Hindlimb muscle (tissue), 1 donor: ENCODE measurements at regions not wholly inside any gene's neighbourhood (a gene's known extent, or its start where the extent isn't known, plus 50 kb on each side); places are given as distances from the start of the nearest gene placed in this dataset.

Experiments
- DNase-seq: peaks from one replicate; pipeline ENCODE4 v3.0.0-alpha.2; 2013

DNA sequence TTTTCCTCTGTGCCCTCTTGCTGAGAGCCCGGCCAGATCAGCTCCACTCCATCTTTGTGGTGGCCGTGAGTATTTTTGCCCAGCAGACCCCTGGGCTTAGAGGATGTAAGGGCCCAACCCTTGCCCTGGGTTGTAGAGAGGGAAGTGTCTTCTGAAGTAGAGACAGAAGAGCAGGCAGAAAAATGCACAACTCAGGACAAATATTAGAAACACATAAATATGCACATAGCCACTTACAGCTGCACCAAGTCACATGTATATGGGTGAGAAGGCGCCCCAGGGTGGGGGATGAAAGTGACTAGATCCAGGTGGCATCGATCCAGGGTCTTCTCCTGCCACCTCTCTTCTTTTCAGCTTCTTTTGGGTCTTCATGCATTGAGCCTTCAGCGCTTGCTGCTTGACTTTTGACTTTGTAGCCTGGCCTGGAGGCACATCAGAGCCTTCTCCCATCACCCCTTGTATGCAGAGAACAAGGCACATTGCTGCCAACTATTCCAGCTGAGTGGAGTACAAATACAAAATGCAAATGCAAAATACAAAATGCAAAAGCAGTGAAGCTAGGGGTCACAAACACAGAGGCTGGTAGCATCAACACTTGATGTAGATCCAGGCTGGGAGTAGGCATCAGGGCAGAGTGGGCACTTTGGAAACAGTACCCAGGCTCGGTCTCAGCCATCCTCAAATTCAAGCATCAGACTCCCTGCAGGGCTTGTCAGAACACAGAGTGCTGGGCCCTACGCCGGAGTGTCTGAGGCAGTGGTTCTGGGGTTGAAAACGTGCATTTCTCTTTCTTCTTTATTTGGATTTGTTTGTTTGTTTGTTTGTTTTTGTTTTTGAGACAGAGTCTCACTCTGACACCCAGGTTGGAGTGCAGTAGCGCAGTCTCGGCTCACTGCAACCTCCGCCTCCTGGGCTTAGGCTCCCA is 133.0 kb downstream of the ASB7 start:
- no peak for DNase-seq

DNA sequence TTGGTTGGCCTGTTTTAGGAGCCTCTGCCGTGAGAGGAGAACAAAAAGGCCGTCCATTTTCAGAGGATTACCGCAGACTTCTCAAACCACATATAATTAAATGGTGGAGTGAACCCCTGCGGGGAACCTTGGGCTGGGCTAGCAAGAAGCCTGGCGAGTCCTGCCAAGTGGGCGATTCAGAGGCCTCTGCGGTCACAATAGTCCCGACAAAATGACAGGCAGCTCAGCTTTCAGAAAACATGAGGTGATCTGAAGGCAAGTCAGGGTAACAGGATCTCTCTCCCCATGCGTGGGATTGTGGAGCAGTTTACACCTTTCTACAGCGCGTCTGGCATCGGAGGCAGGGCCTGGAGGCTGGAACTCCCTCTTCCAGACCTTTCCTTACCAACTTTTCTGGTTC is 134.8 kb downstream of the ASB7 start:
- DNase-seq, result no peak

DNA sequence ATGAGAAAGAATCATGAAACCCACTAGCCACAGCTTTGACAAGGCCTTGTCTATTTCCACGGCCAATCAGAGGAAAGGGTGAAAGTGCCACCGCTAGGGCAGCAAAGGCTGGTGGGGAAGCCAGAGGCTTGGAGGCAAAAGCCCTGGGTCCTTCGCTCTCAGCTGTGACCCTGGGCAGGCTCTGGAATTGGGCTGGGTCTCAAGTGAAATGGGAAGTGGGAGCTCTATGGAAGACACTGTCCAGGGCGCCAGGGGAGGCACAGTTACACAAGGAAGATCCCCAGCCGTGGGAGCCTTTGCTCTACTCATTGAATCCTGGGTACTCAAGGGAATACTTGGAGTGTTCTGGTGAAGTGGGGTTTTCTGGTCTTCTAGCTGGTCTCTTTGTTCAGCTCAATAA is 136.2 kb downstream of the ASB7 start:
- DNase-seq, result no peak

DNA sequence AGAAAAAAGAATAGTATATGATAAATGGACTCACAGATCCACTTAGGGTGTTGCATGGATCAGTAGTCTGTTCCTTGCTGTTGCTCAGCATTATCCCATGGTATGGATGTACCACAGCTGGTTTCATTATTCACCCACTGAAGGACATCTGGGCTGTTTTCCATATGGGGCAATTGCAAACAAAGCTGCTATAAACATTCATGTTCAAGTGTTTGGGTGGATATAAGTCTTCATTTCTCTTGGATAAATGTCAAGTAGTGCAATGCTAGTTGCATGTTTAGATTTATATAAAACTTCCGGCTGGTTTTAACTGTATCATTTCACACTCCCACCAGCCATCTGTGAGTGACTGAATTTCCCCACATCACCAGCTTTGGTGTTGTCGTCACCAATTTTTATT is 137.7 kb downstream of the ASB7 start:
- DNase-seq, result no peak

DNA sequence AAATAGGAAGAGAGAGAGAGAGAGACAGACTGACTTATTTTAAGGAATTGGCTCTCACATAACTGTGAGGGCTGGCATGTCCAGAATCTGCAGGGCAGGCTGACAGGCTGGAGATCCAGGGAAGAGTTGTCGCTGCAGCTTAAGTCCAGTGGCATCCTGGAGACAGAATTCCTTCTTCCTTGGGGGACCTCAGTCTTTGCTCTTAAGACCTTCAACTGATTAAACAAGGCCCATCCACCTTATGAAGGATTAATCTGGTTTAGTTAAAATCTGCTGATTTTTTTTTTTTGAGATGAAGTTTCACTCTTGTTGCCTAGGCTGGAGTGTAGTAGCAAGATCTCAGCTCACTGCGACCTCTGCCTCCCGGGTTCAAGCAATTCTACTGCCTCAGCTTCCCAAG is 128.0 kb upstream of the ALDH1A3 start:
- DNase-seq, result no peak

DNA sequence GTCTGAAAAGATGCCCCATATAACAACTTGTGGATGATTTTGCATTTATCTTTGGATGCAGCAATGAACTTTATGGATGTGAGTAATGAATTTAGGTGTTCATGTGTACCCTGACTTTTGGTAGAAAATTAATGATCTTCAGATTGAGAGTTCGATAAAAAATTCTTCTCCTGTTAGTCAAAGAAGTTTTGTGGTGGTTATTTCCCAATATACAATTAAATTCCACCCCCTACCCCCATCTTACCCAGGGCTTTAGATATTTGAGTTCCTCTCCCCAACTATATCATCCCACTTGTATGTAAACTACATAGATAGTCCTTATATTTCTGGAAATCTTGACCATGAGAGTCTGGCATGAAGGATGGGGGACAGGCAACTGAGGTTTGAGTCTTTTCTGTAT is 126.1 kb upstream of the ALDH1A3 start:
- DNase-seq, result no peak

DNA sequence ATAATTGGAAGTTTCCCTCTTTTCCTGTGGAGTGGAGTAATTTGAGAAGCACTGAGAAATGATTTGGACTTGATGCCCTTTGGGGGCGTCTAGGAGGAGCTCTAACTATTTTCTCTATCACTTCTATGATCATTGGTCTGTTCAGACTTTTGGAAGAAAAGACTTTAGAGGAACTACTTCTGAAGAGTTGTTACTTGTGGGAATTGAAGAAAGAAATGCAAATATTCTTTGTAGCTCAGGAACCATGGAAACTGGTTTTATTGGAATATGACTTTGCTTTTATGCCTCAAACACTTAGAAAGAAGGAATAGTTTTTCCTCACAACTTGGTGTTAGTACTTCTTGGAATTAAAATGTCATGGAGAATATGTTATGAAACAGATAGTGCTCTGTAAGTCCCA is 122.0 kb upstream of the ALDH1A3 start:
- no peak for DNase-seq

DNA sequence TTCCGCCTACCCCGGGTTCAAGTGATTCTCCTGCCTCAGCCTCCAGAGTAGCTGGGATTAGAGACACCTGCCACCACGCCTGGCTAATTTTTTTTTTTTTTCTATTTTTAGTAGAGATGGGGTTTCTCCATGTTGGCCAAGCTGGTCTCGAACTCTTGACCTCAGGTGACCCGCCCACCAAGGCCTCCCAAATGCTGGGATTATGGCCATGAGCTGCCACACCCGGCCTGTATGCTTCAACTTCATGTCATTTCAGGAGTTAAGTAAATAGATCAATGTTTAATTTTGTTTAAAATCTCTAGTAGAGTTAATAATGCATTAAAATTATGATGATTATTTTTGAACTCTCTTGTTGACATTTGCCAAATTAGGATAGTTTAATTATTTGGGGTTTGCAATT is 121.1 kb upstream of the ALDH1A3 start:
- no peak for DNase-seq

DNA sequence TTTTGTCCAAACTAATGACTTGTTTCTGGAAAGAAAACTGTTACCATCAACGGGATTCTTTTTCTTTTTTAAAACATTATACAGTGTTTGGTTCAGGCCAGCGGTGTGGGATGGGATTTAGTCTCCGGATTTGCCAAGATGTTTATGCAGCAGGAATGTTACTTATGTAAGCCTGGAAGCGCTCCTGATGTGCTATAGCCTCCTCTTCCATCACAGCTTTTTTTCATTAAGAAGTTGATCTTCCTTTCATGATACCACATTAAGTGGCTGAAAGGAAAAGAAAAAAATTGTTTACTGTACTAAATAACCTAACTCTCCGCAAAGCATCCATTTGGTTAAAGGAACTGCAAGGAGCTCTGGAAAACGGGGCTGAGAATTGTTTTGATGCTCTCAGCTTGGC is 120.5 kb upstream of the ALDH1A3 start:
- peak; percentile 87 for DNase-seq

DNA sequence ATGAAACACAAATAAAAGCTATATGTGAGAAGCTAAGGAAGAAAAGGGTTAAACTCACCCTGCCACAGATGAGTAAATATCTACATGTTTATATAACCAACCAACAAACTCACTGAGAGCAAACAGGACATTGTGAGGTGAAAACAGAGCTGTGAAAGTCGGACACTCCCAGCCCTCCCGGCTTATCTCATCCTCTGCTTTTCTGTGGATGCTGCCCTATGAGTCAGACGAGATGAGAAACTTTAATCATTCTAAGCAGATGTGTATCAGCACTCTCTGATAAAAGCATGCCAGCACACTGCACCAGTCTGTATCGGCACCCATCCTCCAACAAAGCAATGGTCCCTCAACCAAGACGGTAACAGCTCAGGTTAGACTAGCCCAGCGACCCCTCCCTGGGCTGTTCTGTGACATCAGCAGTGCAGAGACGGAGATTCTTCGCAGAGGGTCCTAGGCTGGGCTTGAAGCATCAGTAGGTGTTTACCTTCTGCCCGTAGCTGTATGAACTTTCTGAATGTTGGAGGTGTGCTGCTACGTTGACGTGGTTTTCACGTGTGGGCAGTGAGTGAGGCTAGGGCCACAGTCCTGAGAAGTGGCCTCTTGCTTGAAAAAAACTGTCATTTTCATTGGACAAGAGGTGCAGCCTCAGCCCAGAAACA is 119.8 kb upstream of the ALDH1A3 start:
- no peak for DNase-seq

DNA sequence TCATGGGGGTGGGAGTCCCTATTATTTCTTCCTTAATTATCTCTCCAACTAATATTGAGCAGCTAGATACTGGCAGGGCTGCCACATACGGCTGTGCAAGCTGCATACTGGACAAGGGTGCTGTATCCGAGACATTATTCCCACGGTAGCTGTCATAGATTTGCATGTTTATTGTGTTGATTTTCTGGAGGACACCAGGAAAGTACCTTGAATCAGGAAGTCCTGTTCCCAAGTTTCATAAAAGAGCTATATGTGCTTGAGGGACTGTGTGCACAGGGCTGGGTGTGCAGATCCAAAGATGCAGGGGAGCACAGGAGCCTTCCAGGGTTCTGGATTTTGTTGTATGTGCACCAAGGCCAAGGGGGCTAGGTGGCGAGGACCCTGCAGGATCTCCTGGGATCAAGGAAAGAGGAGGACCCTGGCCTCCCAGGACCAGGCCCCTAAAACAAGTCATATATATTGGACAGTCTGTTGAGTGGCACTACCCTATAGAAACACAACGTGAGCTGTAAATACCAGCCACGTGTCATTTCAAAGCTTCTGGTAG is 119.2 kb upstream of the ALDH1A3 start:
- no peak for DNase-seq

DNA sequence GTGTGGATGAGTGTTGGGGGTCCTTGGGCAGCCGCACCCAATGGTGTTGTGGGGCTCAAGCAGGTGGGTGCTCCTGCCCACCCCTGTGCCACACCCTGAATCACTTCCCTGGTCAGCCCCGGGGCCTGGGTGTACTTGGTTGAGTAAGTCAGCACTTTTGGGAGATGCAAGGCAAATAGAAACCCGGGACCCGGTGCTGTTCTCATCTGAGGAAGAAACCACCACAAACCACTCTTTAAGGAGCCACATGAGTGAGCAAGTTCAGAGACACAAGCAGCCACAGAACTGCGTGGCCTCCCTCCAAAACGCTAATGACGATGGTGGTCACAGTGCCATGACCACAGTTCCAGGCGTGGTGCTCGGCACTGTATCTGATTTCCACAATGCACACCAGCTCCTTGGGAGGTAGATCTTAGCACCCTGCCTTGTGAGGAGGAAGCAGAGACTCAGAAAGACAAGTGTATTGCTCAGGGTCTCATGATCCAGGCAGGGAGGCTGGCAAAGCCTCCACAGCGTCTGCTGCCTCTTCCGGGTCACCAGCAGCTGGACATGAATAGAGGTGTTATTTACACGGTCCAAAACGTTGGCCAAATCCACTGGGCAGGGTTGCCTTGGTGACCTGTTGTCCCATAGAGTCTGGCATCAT is 118.2 kb upstream of the ALDH1A3 start:
- no peak for DNase-seq

DNA sequence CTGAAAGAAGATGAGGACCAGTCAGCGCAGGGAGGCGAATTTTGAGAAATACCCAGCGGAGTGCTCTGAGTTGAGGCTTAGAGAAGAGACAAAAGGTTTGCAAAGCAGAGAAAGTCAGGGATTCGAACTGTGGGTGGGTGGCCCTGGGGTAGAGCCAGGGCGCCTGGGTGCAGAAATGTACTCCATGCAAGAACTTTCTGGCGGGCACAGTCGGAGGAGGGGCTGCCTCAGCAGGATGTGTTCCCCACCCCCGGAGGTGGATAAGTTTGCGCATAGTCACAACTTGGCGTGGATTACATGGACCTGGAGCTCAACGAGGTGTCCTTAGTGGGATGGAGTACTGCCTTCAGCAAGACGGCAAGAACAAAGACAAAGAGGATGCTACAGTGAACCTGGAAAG is 117.3 kb upstream of the ALDH1A3 start:
- no peak for DNase-seq

DNA sequence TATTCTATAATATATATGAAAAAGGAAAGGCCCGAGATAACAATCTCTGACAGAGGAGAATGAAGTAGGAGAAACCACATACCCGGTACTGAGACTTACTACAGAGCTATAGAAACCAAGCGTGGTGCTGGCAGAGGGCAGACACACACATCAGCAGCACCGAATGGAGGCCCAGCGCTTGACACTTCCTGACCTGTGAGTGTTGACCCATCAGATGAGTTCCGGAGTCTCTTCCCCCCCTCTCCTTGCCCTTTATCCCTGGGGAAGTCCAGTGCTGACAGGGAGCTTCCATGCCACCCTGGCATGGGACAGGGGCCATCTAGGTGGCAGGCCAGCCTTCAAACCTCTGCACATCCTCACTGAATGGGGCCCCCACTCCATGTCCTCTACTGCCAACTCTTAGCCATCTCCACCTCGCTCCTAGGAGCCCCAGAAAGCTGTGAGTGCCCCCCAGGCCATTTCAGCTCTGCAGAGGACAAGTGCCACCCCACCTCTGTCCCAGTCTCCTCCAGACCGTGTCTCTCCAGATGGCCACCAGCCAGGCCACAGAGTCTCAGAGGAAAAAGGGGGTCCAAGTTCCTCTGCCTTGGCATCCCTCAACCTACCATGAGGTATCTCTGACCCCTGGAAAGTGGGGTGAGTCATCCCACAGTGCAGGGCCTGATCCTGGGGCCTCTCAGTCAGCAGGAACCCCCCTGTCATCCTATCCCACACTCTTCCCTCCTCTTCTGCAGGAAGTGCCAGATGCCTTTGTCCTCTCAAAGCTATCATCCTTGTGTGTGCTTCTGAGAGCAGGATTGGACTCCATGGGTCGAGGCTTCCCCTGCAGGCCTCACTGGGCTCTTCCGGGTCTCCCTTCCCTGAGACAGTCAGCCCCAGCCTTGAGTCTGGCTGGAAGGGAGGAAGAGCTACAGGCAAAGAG is 116.5 kb upstream of the ALDH1A3 start:
- DNase-seq, result no peak

DNA sequence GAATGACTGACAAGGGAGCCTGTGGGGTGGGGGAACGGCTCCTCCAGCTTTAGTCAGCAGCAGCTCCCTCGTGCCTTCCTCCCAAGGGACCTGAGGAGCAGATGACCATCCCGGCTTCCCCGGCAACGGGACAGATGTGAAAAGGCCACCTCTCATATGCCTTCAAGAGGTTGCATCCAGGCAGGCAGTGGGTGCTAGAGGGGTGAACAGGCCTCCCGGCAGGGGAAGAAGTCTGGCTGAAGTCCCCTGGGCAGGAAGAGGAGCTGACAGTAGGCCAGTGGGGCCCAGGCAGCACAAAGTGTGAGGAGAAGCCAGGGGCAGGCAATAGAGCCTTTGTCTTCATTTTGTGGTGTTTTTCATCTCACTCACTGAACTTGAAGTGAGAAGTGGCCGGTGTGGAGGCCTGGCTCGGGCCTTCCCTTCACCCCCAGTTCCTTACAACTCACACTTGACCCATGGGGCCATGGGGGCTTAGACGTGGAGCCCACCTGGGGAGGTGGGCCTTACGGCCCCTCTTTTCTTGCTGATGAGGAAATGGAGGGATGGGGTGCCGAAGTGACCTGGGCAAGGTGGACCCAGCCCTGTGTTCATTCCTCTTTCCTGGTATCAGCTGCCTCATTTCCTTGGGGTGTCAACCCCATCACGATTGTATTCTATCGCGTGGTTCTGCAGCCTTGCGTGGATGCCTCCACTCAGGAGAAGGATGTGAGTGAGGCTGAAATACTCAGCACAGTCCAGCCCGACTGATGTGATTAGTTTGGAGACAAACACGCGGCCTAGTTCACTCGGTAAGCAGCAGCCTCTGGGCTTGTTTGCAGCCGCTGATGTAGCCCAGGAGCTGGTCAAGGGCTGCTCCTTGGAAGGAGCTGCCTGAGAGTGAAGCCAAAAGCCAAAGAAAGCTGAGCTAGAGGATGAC is 115.5 kb upstream of the ALDH1A3 start:
- DNase-seq, result no peak

DNA sequence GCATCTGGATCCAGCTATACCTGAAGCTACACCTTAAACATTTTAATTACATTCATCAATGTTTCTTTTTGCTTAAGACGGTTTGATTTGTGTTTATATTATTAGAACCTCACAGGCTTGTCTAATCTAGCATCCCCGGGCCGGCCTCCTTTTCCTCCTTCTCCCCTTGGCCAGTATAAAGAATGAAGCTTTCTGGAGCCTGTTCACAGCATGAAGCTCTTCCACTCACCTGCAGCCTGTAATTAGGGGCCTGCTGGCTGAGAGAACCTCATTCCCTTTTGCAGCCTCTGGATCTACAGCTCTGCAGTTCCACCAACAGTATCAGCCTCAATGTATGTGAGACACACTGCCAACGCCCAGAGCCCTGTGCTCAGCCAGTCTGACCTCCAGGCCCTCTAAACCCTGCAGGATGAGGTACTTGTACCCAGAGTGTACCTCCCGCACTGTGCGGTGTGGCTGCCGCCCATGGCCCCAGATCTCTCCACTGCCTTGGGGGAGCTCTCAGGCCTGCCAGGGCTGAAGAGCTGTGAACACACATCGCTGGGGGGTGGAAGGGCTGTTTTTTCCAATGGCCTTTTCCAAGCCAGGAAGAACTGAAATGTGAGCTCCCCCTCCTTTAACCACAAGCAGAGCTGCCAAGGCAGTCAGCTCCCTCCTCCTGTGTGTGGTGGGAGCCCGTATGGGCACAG is 114.7 kb upstream of the ALDH1A3 start:
- DNase-seq, result peak; percentile 78

DNA sequence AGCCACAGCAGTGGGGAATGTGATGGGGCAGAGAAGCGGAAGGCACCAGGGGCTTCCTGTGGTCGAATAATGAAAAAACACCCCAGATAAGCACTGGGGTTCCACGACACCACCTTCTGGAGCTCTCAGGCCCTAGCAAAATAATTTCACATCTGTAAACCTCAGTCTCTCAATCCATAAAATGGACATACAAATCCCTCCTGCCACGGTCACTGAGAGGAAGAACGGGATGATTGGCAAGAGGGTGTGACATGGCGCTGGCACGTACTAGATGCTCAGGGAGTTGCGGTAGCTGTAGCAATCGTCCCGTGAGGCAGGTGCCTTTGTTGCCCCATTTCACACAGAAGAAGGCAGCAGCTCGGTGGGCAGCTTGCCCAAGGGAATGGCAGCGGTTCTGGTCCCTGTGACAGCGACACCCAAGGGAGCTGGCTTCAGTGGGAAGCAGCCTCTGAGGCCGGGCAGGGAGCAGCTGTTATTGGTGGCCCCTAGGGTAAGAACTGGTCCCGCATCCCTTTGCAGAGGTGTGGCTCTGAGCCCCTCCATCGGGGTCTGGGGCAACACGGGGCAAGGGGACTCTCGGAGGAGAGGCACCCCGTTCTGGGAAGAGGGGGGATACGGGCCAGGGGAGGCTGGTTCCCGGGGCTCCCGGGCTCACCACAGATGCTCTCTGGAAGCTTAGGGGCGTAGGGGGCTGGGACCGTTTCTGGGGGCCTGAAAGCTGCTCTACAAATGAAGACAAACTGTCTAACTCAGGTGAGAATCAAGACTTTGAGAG is 114.0 kb upstream of the ALDH1A3 start:
- DNase-seq, result no peak

DNA sequence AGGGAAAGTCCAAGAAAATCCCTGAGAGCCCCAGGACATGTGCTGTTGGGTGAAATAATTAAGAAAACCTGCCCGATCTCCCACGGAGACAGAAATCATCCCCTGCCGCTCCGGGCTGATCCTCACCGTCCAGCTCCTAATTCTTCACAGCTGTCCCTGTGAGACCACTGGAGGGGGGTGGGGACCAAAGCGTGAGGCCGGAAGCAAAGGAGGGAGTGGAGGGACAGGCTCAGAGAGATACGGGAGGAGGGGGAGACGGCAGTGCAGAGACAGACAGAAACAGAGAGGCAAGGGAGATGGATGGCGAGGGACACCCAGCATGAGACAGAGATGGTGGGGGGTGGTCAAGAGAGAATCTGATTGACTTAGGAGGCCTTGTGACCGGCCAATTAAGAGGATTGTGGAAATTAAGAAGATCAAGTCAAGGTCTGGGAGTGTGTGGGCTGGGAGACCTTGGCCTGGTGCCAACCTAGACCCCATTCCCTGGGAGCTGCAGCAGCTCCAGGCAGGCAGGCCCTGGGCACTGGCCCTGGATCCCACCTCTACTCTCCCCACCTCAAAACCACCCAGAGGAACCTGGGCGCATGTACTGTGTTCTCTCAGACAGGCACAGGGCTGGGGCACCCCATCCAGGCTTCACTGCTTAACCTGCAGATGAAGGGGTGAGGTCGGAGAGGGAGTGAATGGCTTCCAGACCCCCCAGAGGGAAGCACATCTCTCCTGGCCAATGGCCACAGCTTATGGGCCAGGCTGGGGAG is 113.2 kb upstream of the ALDH1A3 start:
- peak; percentile 56 for DNase-seq
